ENCODE measurements at regions not wholly inside any gene's neighbourhood (a gene's known extent, or its start where the extent isn't known, plus 50 kb on each side); places are given as distances from the start of the nearest gene placed in this dataset.
A peak's percentile ranks its signal among the peaks of the same experiment; 100 is the strongest.

- TF ChIP-seq RAD21 (IDR thresholded peaks at IDR 0.05; ENCODE audit: low read length) = no peak
- TF ChIP-seq, protein P1, sequence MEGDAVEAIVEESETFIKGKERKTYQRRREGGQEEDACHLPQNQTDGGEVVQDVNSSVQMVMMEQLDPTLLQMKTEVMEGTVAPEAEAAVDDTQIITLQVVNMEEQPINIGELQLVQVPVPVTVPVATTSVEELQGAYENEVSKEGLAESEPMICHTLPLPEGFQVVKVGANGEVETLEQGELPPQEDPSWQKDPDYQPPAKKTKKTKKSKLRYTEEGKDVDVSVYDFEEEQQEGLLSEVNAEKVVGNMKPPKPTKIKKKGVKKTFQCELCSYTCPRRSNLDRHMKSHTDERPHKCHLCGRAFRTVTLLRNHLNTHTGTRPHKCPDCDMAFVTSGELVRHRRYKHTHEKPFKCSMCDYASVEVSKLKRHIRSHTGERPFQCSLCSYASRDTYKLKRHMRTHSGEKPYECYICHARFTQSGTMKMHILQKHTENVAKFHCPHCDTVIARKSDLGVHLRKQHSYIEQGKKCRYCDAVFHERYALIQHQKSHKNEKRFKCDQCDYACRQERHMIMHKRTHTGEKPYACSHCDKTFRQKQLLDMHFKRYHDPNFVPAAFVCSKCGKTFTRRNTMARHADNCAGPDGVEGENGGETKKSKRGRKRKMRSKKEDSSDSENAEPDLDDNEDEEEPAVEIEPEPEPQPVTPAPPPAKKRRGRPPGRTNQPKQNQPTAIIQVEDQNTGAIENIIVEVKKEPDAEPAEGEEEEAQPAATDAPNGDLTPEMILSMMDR (conservative IDR thresholded peaks at IDR 0.05; ENCODE audit: low read depth, low read length) = no peak
- TF ChIP-seq CEBPB (IDR thresholded peaks at IDR 0.05; ENCODE audit: low read depth, low read length) = peak; percentile 84
- TF ChIP-seq POLR2A (IDR thresholded peaks at IDR 0.05; ENCODE audit: low read depth, low read length) = no peak
- TF ChIP-seq MXI1 (IDR thresholded peaks at IDR 0.05; ENCODE audit: borderline replicate concordance, low read depth, low read length) = no peak
- TF ChIP-seq RCOR1 (IDR thresholded peaks at IDR 0.05; ENCODE audit: insufficient replicate concordance, low read length) = no peak
- TF ChIP-seq MAZ (IDR thresholded peaks at IDR 0.05; ENCODE audit: borderline replicate concordance, low read depth, low read length) = no peak
- TF ChIP-seq RFX5 (IDR thresholded peaks at IDR 0.05; ENCODE audit: low read depth, low read length) = no peak
- TF ChIP-seq USF2 (IDR thresholded peaks at IDR 0.05; ENCODE audit: low read depth, low read length) = no peak
- no peak for TF ChIP-seq FOS (IDR thresholded peaks at IDR 0.05; ENCODE audit: low read depth, low read length)
- TF ChIP-seq MAFK (IDR thresholded peaks at IDR 0.05; ENCODE audit: low read depth, low read length) = no peak
- TF ChIP-seq BHLHE40 (IDR thresholded peaks at IDR 0.05; ENCODE audit: low read depth, low read length) = no peak
- no peak for TF ChIP-seq SMC3 (IDR thresholded peaks at IDR 0.05; ENCODE audit: low read depth, low read length)
Observed at GRCh38 chr2:21657445-21657844, 533.7 kb downstream of the TDRD15 start.

Data from IMR-90 (cell line).